ENCODE measurements at regions not wholly inside any gene's neighbourhood (a gene's known extent, or its start where the extent isn't known, plus 50 kb on each side); places are given as distances from the start of the nearest gene placed in this dataset.
"Not testable (repeated sequence)": the region's sequence is repeated elsewhere in the genome, so short reads cannot be mapped to it uniquely, and the experiment has no call there.

GRCh38 chr13:92989301-92989700, 237.3 kb upstream of the GPC6 start:
- H3K36me3 Mint-ChIP-seq: no peaks in the 10 kb centered on the region
- no peak overlapping the region for H3K27ac Mint-ChIP-seq
- H3K4me3 Mint-ChIP-seq: no peak overlapping the region
- H3K4me1 Mint-ChIP-seq: no peaks in the 10 kb centered on the region
- peaks cover 3 to 7% (median 4%) of the 10 kb centered on the region in 3 donors for H3K9me3 Mint-ChIP-seq
- no peaks in the 10 kb centered on the region for H3K27me3 Mint-ChIP-seq

GRCh38 chr13:92991692-92992091, 234.9 kb upstream of the GPC6 start:
- H3K27ac Mint-ChIP-seq: no peak overlapping the region
- H3K27me3 Mint-ChIP-seq: no peaks in the 10 kb centered on the region
- no peak overlapping the region for H3K4me3 Mint-ChIP-seq
- no peaks in the 10 kb centered on the region for H3K4me1 Mint-ChIP-seq
- H3K9me3 Mint-ChIP-seq: peaks cover 5 to 7% (median 6%) of the 10 kb centered on the region in 3 donors
- H3K36me3 Mint-ChIP-seq: no peaks in the 10 kb centered on the region

- Mint-ChIP-seq H3K27me3 (no peaks in the 10 kb centered on the region), H3K4me1 (no peaks in the 10 kb centered on the region), H3K36me3 (no peaks in the 10 kb centered on the region), H3K9me3 (peaks cover 3 to 6% (median 4%) of the 10 kb centered on the region in 3 donors), H3K4me3 (no peak overlapping the region), H3K27ac (no peak overlapping the region)
Observed at GRCh38 chr13:92994056-92994455, 232.6 kb upstream of the GPC6 start.

GRCh38 chr13:93001866-93002461, 224.6 kb upstream of the GPC6 start:
- no peak overlapping the region for H3K27ac Mint-ChIP-seq
- H3K4me1 Mint-ChIP-seq: no peaks in the 10 kb centered on the region
- no peaks in the 10 kb centered on the region for H3K27me3 Mint-ChIP-seq
- peaks cover 0 to 23% (median 4%) of the 10 kb centered on the region in 3 donors for H3K9me3 Mint-ChIP-seq
- no peaks in the 10 kb centered on the region for H3K36me3 Mint-ChIP-seq
- no peak overlapping the region for H3K4me3 Mint-ChIP-seq

- Mint-ChIP-seq H3K36me3 (no peaks in the 10 kb centered on the region), H3K4me3 (no peak overlapping the region), H3K9me3 (peaks cover 4 to 33% (median 5%) of the 10 kb centered on the region in 3 donors), H3K27ac (no peak overlapping the region), H3K4me1 (no peaks in the 10 kb centered on the region), H3K27me3 (no peaks in the 10 kb centered on the region)
Observed at GRCh38 chr13:93003531-93003930, 223.1 kb upstream of the GPC6 start.

- Mint-ChIP-seq H3K4me3 (no peak overlapping the region), H3K36me3 (no peaks in the 10 kb centered on the region), H3K9me3 (peaks cover 4 to 39% (median 6%) of the 10 kb centered on the region in 3 donors), H3K27ac (peak overlapping the region in 1 of 3 donors; percentile 32), H3K27me3 (no peaks in the 10 kb centered on the region), H3K4me1 (no peaks in the 10 kb centered on the region)
Observed at GRCh38 chr13:93004919-93005318, 221.7 kb upstream of the GPC6 start.

GRCh38 chr13:93007928-93008327, 218.7 kb upstream of the GPC6 start:
- Mint-ChIP-seq H3K4me1 (no peaks in the 10 kb centered on the region), H3K4me3 (no peak overlapping the region), H3K9me3 (peaks cover 4 to 35% (median 5%) of the 10 kb centered on the region in 3 donors), H3K27me3 (no peaks in the 10 kb centered on the region), H3K27ac (no peak overlapping the region), H3K36me3 (no peaks in the 10 kb centered on the region)

GRCh38 chr13:93017493-93018112, 209.0 kb upstream of the GPC6 start:
- H3K27ac Mint-ChIP-seq: no peak overlapping the region
- no peaks in the 10 kb centered on the region for H3K27me3 Mint-ChIP-seq
- H3K9me3 Mint-ChIP-seq: peaks cover 8 to 29% (median 11%) of the 10 kb centered on the region in 3 donors
- H3K4me3 Mint-ChIP-seq: no peak overlapping the region
- H3K4me1 Mint-ChIP-seq: no peaks in the 10 kb centered on the region
- no peaks in the 10 kb centered on the region for H3K36me3 Mint-ChIP-seq

- no peak overlapping the region for H3K27ac Mint-ChIP-seq
- no peak overlapping the region for H3K4me3 Mint-ChIP-seq
- no peaks in the 10 kb centered on the region for H3K36me3 Mint-ChIP-seq
- H3K9me3 Mint-ChIP-seq: peaks cover 3 to 6% (median 3%) of the 10 kb centered on the region in 3 donors
- no peaks in the 10 kb centered on the region for H3K27me3 Mint-ChIP-seq
- no peaks in the 10 kb centered on the region for H3K4me1 Mint-ChIP-seq
Observed at GRCh38 chr13:93023929-93024328, 202.7 kb upstream of the GPC6 start.

GRCh38 chr13:93025984-93026383, 200.6 kb upstream of the GPC6 start:
- H3K27ac Mint-ChIP-seq: no peak overlapping the region
- no peaks in the 10 kb centered on the region for H3K27me3 Mint-ChIP-seq
- H3K4me1 Mint-ChIP-seq: no peaks in the 10 kb centered on the region
- H3K9me3 Mint-ChIP-seq: peaks cover 3 to 5% (median 3%) of the 10 kb centered on the region in 3 donors
- H3K36me3 Mint-ChIP-seq: no peaks in the 10 kb centered on the region
- H3K4me3 Mint-ChIP-seq: no peak overlapping the region

- Mint-ChIP-seq H3K27me3 (no peaks in the 10 kb centered on the region), H3K9me3 (peaks cover 3 to 9% (median 3%) of the 10 kb centered on the region in 3 donors), H3K4me1 (no peaks in the 10 kb centered on the region), H3K27ac (no peak overlapping the region), H3K36me3 (no peaks in the 10 kb centered on the region), H3K4me3 (no peak overlapping the region)
Observed at GRCh38 chr13:93029536-93029935, 197.1 kb upstream of the GPC6 start.

- Mint-ChIP-seq H3K9me3 (peaks cover under 1 to 4% (median 2%) of the 10 kb centered on the region in 3 donors), H3K4me1 (no peaks in the 10 kb centered on the region), H3K27ac (no peak overlapping the region), H3K36me3 (no peaks in the 10 kb centered on the region), H3K4me3 (no peak overlapping the region), H3K27me3 (no peaks in the 10 kb centered on the region)
Observed at GRCh38 chr13:93036380-93036779, 190.2 kb upstream of the GPC6 start.

GRCh38 chr13:93037780-93038179, 188.8 kb upstream of the GPC6 start:
- H3K4me1 Mint-ChIP-seq: no peaks in the 10 kb centered on the region
- H3K36me3 Mint-ChIP-seq: no peaks in the 10 kb centered on the region
- no peaks in the 10 kb centered on the region for H3K27me3 Mint-ChIP-seq
- H3K9me3 Mint-ChIP-seq: peaks cover 0 to 4% (median 3%) of the 10 kb centered on the region in 3 donors
- H3K27ac Mint-ChIP-seq: no peak overlapping the region
- H3K4me3 Mint-ChIP-seq: no peak overlapping the region

- no peaks in the 10 kb centered on the region for H3K4me1 Mint-ChIP-seq
- H3K9me3 Mint-ChIP-seq: peaks cover 0 to 4% (median 3%) of the 10 kb centered on the region in 3 donors
- no peak overlapping the region for H3K4me3 Mint-ChIP-seq
- H3K27ac Mint-ChIP-seq: no peak overlapping the region
- H3K27me3 Mint-ChIP-seq: no peaks in the 10 kb centered on the region
- no peaks in the 10 kb centered on the region for H3K36me3 Mint-ChIP-seq
Observed at GRCh38 chr13:93038187-93038586, 188.4 kb upstream of the GPC6 start.

GRCh38 chr13:93039131-93039530, 187.5 kb upstream of the GPC6 start:
- H3K9me3 Mint-ChIP-seq: peaks cover 3 to 4% (median 3%) of the 10 kb centered on the region in 3 donors
- H3K27me3 Mint-ChIP-seq: no peaks in the 10 kb centered on the region
- H3K4me1 Mint-ChIP-seq: no peaks in the 10 kb centered on the region
- H3K27ac Mint-ChIP-seq: no peak overlapping the region
- no peak overlapping the region for H3K4me3 Mint-ChIP-seq
- H3K36me3 Mint-ChIP-seq: no peaks in the 10 kb centered on the region

- not testable (repeated sequence) for H3K27me3 Mint-ChIP-seq, H3K4me3 Mint-ChIP-seq, H3K36me3 Mint-ChIP-seq, H3K9me3 Mint-ChIP-seq, H3K27ac Mint-ChIP-seq, H3K4me1 Mint-ChIP-seq
Observed at GRCh38 chr13:93041566-93041965, 185.0 kb upstream of the GPC6 start.
